ENCODE measurements at regions not wholly inside any gene's neighbourhood (a gene's known extent, or its start where the extent isn't known, plus 50 kb on each side); places are given as distances from the start of the nearest gene placed in this dataset.
A peak's percentile ranks its signal among the peaks of the same experiment; 100 is the strongest.
"Not testable (repeated sequence)": the region's sequence is repeated elsewhere in the genome, so short reads cannot be mapped to it uniquely, and the experiment has no call there.

GRCh38 chr12:46547421-46548354 is 175.1 kb upstream of the SLC38A2 start:
- TF ChIP-seq, protein P1, sequence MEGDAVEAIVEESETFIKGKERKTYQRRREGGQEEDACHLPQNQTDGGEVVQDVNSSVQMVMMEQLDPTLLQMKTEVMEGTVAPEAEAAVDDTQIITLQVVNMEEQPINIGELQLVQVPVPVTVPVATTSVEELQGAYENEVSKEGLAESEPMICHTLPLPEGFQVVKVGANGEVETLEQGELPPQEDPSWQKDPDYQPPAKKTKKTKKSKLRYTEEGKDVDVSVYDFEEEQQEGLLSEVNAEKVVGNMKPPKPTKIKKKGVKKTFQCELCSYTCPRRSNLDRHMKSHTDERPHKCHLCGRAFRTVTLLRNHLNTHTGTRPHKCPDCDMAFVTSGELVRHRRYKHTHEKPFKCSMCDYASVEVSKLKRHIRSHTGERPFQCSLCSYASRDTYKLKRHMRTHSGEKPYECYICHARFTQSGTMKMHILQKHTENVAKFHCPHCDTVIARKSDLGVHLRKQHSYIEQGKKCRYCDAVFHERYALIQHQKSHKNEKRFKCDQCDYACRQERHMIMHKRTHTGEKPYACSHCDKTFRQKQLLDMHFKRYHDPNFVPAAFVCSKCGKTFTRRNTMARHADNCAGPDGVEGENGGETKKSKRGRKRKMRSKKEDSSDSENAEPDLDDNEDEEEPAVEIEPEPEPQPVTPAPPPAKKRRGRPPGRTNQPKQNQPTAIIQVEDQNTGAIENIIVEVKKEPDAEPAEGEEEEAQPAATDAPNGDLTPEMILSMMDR (IDR thresholded peaks at IDR 0.05), result no peak
- TF ChIP-seq POLR2AphosphoS5 (IDR thresholded peaks at IDR 0.05) (no peak), POLR2A (IDR thresholded peaks at IDR 0.05) (no peak), EP300 (IDR thresholded peaks at IDR 0.05) (no peak)
- H3K4me3 ChIP-seq, result no peak overlapping the region
- DNase-seq (no peak), ATAC-seq (ENCODE audit: low FRiP score in 2 of 2) (no peak)
- no peaks in the 10 kb centered on the region for H3K36me3 ChIP-seq
- H3K27ac ChIP-seq, result no peak overlapping the region
- H3K4me1 ChIP-seq, result no peaks in the 10 kb centered on the region
- H3K27me3 ChIP-seq, result no peaks in the 10 kb centered on the region
- WGBS, 2 donors, result 73 to 87% methylated on average over 1 of the region's 1 CpG
- no peaks in the 10 kb centered on the region for H3K9me3 ChIP-seq

DNA sequence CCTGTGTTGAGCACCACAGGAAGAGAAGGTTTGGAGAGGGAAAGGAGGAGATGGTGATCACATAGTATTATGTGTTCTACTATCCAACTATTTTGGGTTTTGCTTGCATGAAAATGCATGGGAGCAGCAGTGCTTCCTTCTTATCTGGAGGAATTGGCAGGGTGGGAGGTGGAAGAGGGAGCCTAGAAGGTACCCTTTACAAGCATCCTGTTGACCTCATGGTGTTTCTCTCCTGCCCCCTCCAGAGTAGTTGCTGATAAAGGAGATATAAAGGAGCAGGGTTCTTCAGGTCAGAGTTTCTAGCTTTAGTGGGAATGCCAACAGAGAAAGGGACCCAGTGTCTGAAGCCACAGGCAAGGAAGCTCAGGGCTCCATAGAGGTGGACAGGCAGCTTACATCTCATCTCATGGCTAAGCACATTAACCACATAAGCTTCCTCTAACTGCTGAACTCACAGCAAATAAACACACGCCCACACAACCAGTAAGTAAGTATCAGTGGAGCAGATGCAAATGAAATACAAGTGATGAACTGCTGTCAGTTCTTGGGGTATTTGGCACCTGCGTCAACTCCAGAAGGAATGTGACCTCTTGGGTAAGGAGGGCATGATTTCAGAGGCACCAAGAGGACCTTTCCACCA is 174.2 kb upstream of the SLC38A2 start:
- ATAC-seq (ENCODE audit: low FRiP score in 2 of 2), result peak in 1 of 2 donors; percentile 21
- no peak for DNase-seq
- Histone ChIP-seq H3K36me3 (no peaks in the 10 kb centered on the region), H3K4me3 (no peak overlapping the region), H3K27ac (no peak overlapping the region), H3K4me1 (no peaks in the 10 kb centered on the region), H3K9me3 (no peaks in the 10 kb centered on the region), H3K27me3 (no peaks in the 10 kb centered on the region)
- WGBS, 2 donors, result 62 to 77% methylated on average over 2 of the region's 2 CpGs
- TF ChIP-seq EP300 (IDR thresholded peaks at IDR 0.05), result no peak
- no peak for TF ChIP-seq POLR2A (IDR thresholded peaks at IDR 0.05)
- TF ChIP-seq, protein P1 (IDR thresholded peaks at IDR 0.05), result no peak
- TF ChIP-seq POLR2AphosphoS5 (IDR thresholded peaks at IDR 0.05), result no peak

DNA sequence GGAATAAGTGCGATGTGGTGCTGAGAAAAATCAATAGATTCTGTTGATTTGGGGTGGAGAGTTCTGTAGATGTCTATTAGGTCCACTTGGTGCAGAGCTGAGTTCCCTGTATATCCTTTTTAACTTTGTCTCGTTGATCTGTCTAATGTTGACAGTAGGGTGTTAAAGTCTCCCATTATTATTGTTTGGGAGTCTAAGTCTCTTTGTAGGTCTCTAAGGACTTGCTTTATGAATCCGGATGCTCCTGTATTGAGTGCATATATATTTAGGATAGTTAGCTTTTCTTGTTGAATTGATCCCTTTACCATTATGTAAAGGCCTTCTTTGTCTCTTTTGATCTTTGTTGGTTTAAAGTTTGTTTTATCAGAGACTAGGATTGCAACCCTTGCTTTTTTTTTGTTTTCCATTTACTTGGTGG is 170.8 kb upstream of the SLC38A2 start:
- H3K27me3 ChIP-seq; H3K4me3 ChIP-seq; DNase-seq; H3K4me1 ChIP-seq; H3K9me3 ChIP-seq; ATAC-seq (ENCODE audit: low FRiP score in 2 of 2); H3K27ac ChIP-seq; H3K36me3 ChIP-seq: not testable (repeated sequence)
- WGBS, 2 donors, result 93 to 97% methylated on average over 3 of the region's 3 CpGs

GRCh38 chr12:46538976-46539375 is 166.4 kb upstream of the SLC38A2 start:
- H3K36me3 ChIP-seq, result no peaks in the 10 kb centered on the region
- DNase-seq (no peak), ATAC-seq (ENCODE audit: low FRiP score in 2 of 2) (no peak)
- 71 to 83% methylated on average over 2 of the region's 2 CpGs for WGBS, 2 donors
- TF ChIP-seq POLR2AphosphoS5 (IDR thresholded peaks at IDR 0.05), result no peak
- TF ChIP-seq, protein P1 (IDR thresholded peaks at IDR 0.05), result no peak
- TF ChIP-seq EP300 (IDR thresholded peaks at IDR 0.05), result no peak
- no peak for TF ChIP-seq POLR2A (IDR thresholded peaks at IDR 0.05)
- H3K9me3 ChIP-seq, result no peaks in the 10 kb centered on the region
- no peaks in the 10 kb centered on the region for H3K27me3 ChIP-seq
- H3K27ac ChIP-seq, result no peak overlapping the region
- no peak overlapping the region for H3K4me3 ChIP-seq
- H3K4me1 ChIP-seq, result peaks cover 0 to 8% (median 1%) of the 10 kb centered on the region in 4 donors

- H3K27me3 ChIP-seq, result no peaks in the 10 kb centered on the region
- H3K36me3 ChIP-seq, result no peaks in the 10 kb centered on the region
- no peaks in the 10 kb centered on the region for H3K9me3 ChIP-seq
- no peak overlapping the region for H3K27ac ChIP-seq
- no peak for ATAC-seq (ENCODE audit: low FRiP score in 2 of 2)
- no peak for DNase-seq
- H3K4me3 ChIP-seq, result no peak overlapping the region
- TF ChIP-seq, protein P1 (IDR thresholded peaks at IDR 0.05), result no peak
- TF ChIP-seq EP300 (IDR thresholded peaks at IDR 0.05) (no peak), POLR2A (IDR thresholded peaks at IDR 0.05) (no peak), POLR2AphosphoS5 (IDR thresholded peaks at IDR 0.05) (no peak)
- WGBS, 2 donors, result 92 to 94% methylated on average over 4 of the region's 4 CpGs
- peaks cover 0 to 11% (median 1%) of the 10 kb centered on the region in 4 donors for H3K4me1 ChIP-seq
Observed at GRCh38 chr12:46537387-46537955, 164.9 kb upstream of the SLC38A2 start.

DNA sequence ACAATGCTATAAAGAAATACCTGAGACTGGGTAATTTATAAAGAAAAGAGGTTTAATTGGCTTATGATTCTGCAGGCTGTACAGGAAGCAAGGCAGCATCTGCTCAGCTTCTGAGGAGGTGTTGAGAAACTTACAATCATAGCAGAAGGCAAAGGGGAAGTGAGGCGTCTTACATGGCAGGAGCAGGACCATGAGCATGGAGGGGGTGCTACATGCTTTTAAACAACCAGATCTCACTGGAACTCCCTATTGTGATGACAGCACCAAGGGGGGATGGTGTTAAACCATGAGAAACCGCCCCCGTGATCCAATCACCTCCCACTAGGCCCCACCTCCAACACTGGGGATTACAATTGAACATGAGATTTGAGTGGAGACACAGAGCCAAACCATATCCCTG is 163.7 kb upstream of the SLC38A2 start:
- 90 to 92% methylated on average over 3 of the region's 3 CpGs for whole genome bisulfite sequencing, 2 donors
- not testable (repeated sequence) for H3K9me3 ChIP-seq
- peak in 1 of 2 donors; percentile 58 for ATAC-seq (ENCODE audit: low FRiP score in 2 of 2)

More for the DNA sequence above, 163.7 kb upstream of the SLC38A2 start:
- H3K27ac ChIP-seq, H3K36me3 ChIP-seq, H3K27me3 ChIP-seq, H3K4me3 ChIP-seq, DNase-seq: not testable (repeated sequence)
- peaks cover 0 to 11% (median 1%) of the 10 kb centered on the region in 4 donors for H3K4me1 ChIP-seq

Measured in upper lobe of left lung (tissue), 6 donors.